H1 (cell line): ENCODE measurements at regions not wholly inside any gene's neighbourhood (a gene's known extent, or its start where the extent isn't known, plus 50 kb on each side); places are given as distances from the start of the nearest gene placed in this dataset.

Experiments used
- CTCF ChIA-PET: fragments of 300-600 bp; sonication (Branson Sonifier 250); formaldehyde crosslinking; loops from one replicate; lab custom pipeline; 2021; ENCODE audit not compliant: partially characterized antibody; lab: Charles Lee
- POLR2A ChIA-PET: fragments of 300-600 bp; sonication (Branson Sonifier 250); formaldehyde crosslinking; loops from one replicate; lab custom pipeline; 2021; ENCODE audit warnings: inconsistent platforms; ENCODE audit not compliant: partially characterized antibody; lab: Charles Lee
- DNase-seq, 2 experiments: peaks; one replicate each; pipeline versions ENCODE4 v3.0.0 to v3.0.0-alpha.2; 2010 to 2022; ENCODE audit warnings: low spot score in 2 of 2, low read depth in 1 of 2, mixed read lengths in 1 of 2
- FAIRE-seq: peaks from 2 replicates; lab custom pipeline; 2011; peaks lifted over from hg19 to GRCh38; lab: Jason Lieb, UNC
- H2AFZ ChIP-seq: 2 replicates; pipeline ENCODE4 v1.8.1; 2012; ENCODE audit warnings: low read length, inconsistent platforms
- H2AK5ac ChIP-seq: 2 replicates; pipeline ENCODE4 v1.6.1; 2013; ENCODE audit warnings: low read depth, low read length
- H2BK120ac ChIP-seq: replicated peaks from 2 replicates; pipeline ENCODE3; 2013; ENCODE audit warnings: low read depth, low read length, inconsistent platforms
- H2BK12ac ChIP-seq: 2 replicates; pipeline ENCODE4 v1.6.1; 2013; ENCODE audit warnings: low read depth, low read length
- H2BK15ac ChIP-seq: 2 replicates; pipeline ENCODE4 v1.6.1; 2013; ENCODE audit warnings: low read length
- H2BK20ac ChIP-seq: 2 replicates; pipeline ENCODE4 v1.6.1; 2013; ENCODE audit warnings: low read length
- H2BK5ac ChIP-seq: 2 replicates; pipeline ENCODE4 v1.6.1; 2013; ENCODE audit warnings: low read depth, low read length
- H3K14ac ChIP-seq: 2 replicates; pipeline ENCODE4 v1.6.1; 2013; ENCODE audit warnings: inconsistent platforms; ENCODE audit not compliant: insufficient read length
- H3K18ac ChIP-seq: 2 replicates; pipeline ENCODE4 v1.6.1; 2013; ENCODE audit warnings: low read length; ENCODE audit errors: extremely low read depth
- H3K23ac ChIP-seq: 2 replicates; pipeline ENCODE4 v1.6.1; 2013; ENCODE audit warnings: inconsistent platforms; ENCODE audit not compliant: insufficient read length
- H3K23me2 ChIP-seq: 2 replicates; pipeline ENCODE4 v1.6.1; 2013; ENCODE audit warnings: low read depth, low read length
- H3K27ac ChIP-seq: 2 replicates; pipeline ENCODE4 v1.6.1; 2011; ENCODE audit warnings: low read depth, low read length, inconsistent platforms
- H3K27me3 ChIP-seq, 4 experiments: replicated peaks in 1 of 4; 1 replicate in 1 of 4; 2 replicates in 3 of 4; pipeline versions ENCODE4 v1.6.1 to v1.8.1; 2011 to 2013; ENCODE audit warnings: low read length in 3 of 4, mild to moderate bottlenecking in 3 of 4, inconsistent platforms in 2 of 4, mixed read lengths in 2 of 4, moderate library complexity in 1 of 4; ENCODE audit not compliant: control insufficient read depth in 3 of 4, insufficient read depth in 3 of 4; ENCODE audit errors: extremely low read depth in 1 of 4
- H3K36me3 ChIP-seq, 4 experiments: 2 replicates each; pipeline versions ENCODE4 v1.6.1 to v1.8.1; 2011 to 2013; ENCODE audit warnings: mild to moderate bottlenecking in 4 of 4, low read length in 3 of 4, moderate library complexity in 2 of 4, control low read depth in 1 of 4, inconsistent platforms in 1 of 4; ENCODE audit not compliant: insufficient read depth in 4 of 4, control insufficient read depth in 2 of 4
- H3K4ac ChIP-seq: replicated peaks from 2 replicates; pipeline ENCODE3; 2013; ENCODE audit warnings: low read length, low read depth, mixed read lengths, inconsistent platforms; ENCODE audit not compliant: insufficient read length
- H3K4me1 ChIP-seq, 4 experiments: replicated peaks in 1 of 4; 1 replicate in 1 of 4; 2 replicates in 3 of 4; pipeline versions ENCODE4 v1.6.1 to v1.8.1; 2011 to 2013; ENCODE audit warnings: low read length in 3 of 4, inconsistent platforms in 2 of 4, mixed read lengths in 1 of 4; ENCODE audit not compliant: insufficient read depth in 4 of 4, control insufficient read depth in 3 of 4
- H3K4me2 ChIP-seq, 2 experiments: 2 replicates each; pipeline versions ENCODE4 v1.6.1 to v1.8.1; 2011 to 2013; ENCODE audit warnings: low read depth in 2 of 2, low read length in 2 of 2, control low read depth in 1 of 2, inconsistent platforms in 1 of 2, mild to moderate bottlenecking in 1 of 2; ENCODE audit not compliant: insufficient read depth in 1 of 2
- H3K4me3 ChIP-seq, 4 experiments: fragments of 200-600, 300-600 bp in 1 of 4; sonication (generic), shearing (Covaris generic), sonication (Bioruptor Twin) in 1 of 4; 2 replicates each; pipeline versions ENCODE4 v1.5.1 to v1.8.1; 2011 to 2016; ENCODE audit warnings: low read length in 4 of 4, low read depth in 3 of 4, control low read depth in 2 of 4, inconsistent platforms in 2 of 4, mild to moderate bottlenecking in 2 of 4, mixed read lengths in 1 of 4, moderate library complexity in 1 of 4; ENCODE audit not compliant: insufficient read depth in 2 of 4; ENCODE audit errors: extremely low read depth in 1 of 4
- H3K56ac ChIP-seq: replicated peaks from 2 replicates; pipeline ENCODE3; 2013; ENCODE audit warnings: low read depth, mild to moderate bottlenecking, mixed read lengths, low read length, inconsistent platforms; ENCODE audit not compliant: insufficient read length
- H3K79me1 ChIP-seq: 2 replicates; pipeline ENCODE4 v1.6.1; 2013; ENCODE audit warnings: low read depth, low read length, control low read depth
- H3K79me2 ChIP-seq, 2 experiments: 2 replicates each; pipeline versions ENCODE4 v1.6.1 to v1.8.1; 2012 to 2013; ENCODE audit warnings: low read length in 2 of 2, mild to moderate bottlenecking in 2 of 2, inconsistent platforms in 1 of 2; ENCODE audit not compliant: insufficient read depth in 2 of 2, control insufficient read depth in 1 of 2
- H3K9ac ChIP-seq, 4 experiments: replicated peaks in 1 of 4; 1 replicate in 1 of 4; 2 replicates in 3 of 4; pipeline versions ENCODE4 v1.6.1 to v1.8.1; 2011 to 2013; ENCODE audit warnings: low read depth in 3 of 4, low read length in 3 of 4, control low read depth in 2 of 4, mild to moderate bottlenecking in 2 of 4, moderate library complexity in 2 of 4, inconsistent platforms in 1 of 4; ENCODE audit errors: extremely low read depth in 1 of 4
- H3K9me3 ChIP-seq, 2 experiments: 2 replicates each; pipeline versions ENCODE4 v1.6.1 to v1.8.1; 2012 to 2013; ENCODE audit warnings: mild to moderate bottlenecking in 2 of 2, moderate library complexity in 2 of 2, control low read depth in 1 of 2, inconsistent platforms in 1 of 2, low read depth in 1 of 2, low read length in 1 of 2, mixed read lengths in 1 of 2; ENCODE audit not compliant: insufficient read depth in 2 of 2
- H4K20me1 ChIP-seq, 2 experiments: replicated peaks in 1 of 2; 2 replicates each; pipeline versions ENCODE3 to v1.8.1; 2011 to 2013; ENCODE audit warnings: inconsistent platforms in 2 of 2, low read length in 2 of 2, mild to moderate bottlenecking in 1 of 2; ENCODE audit not compliant: insufficient read depth in 2 of 2, control insufficient read depth in 1 of 2
- H4K5ac ChIP-seq: 2 replicates; pipeline ENCODE4 v1.6.1; 2013; ENCODE audit warnings: low read length, low read depth, mixed read lengths, inconsistent platforms; ENCODE audit not compliant: insufficient read length
- H4K8ac ChIP-seq: 2 replicates; pipeline ENCODE4 v1.8.0; 2013; ENCODE audit warnings: mild to moderate bottlenecking, moderate library complexity, low read length, inconsistent platforms; ENCODE audit not compliant: insufficient read depth; ENCODE audit errors: extremely low read depth
- H4K91ac ChIP-seq: replicated peaks from 2 replicates; pipeline ENCODE3; 2013; ENCODE audit warnings: low read length, mixed read lengths, inconsistent platforms; ENCODE audit not compliant: insufficient read length
- CBX8 ChIP-seq: fragments of 300-800, 300-1000 bp; sonication (generic); IDR thresholded peaks from 2 replicates; pipeline ENCODE4 v1.7.1; 2016; ENCODE audit warnings: low read depth, low read length, borderline replicate concordance
- CHD2 ChIP-seq: IDR thresholded peaks from 2 replicates; pipeline ENCODE4 v1.6.1; 2012; ENCODE audit warnings: low read length, improper control_type of control experiment
- JUN ChIP-seq: IDR thresholded peaks from 2 replicates; pipeline ENCODE4 v1.6.1; 2011; ENCODE audit warnings: low read depth, mild to moderate bottlenecking, improper control_type of control experiment, low read length
- POU5F1 ChIP-seq: IDR thresholded peaks from 2 replicates; pipeline ENCODE4 v1.6.1; 2011; ENCODE audit warnings: low read depth, mild to moderate bottlenecking, low read length, moderate library complexity
- RNF2 ChIP-seq: fragments of 200-900, 300-1000 bp; sonication (generic); IDR thresholded peaks from 2 replicates; pipeline ENCODE4 v1.7.1; 2016; ENCODE audit warnings: borderline replicate concordance, low read depth, mild to moderate bottlenecking, antibody characterized with exemption, low read length; ENCODE audit not compliant: poor library complexity, severe bottlenecking; ENCODE audit errors: missing control alignments
- RXRA ChIP-seq: IDR thresholded peaks from 2 replicates; pipeline ENCODE4 v1.6.1; 2011; ENCODE audit warnings: low read depth, mild to moderate bottlenecking, low read length, moderate library complexity; ENCODE audit not compliant: insufficient read depth
- SUZ12 ChIP-seq: fragments of 200-600 bp; sonication (generic); IDR thresholded peaks from 2 replicates; pipeline ENCODE4 v1.6.1; 2012; ENCODE audit warnings: mild to moderate bottlenecking, inconsistent platforms, low read length, moderate library complexity, mixed read lengths
- YY1 ChIP-seq: IDR thresholded peaks from 2 replicates; pipeline ENCODE4 v1.6.1; 2011; ENCODE audit warnings: low read depth, mild to moderate bottlenecking, low read length
- WGBS, 2 experiments: shearing (Covaris generic) in 1 of 2; methylation state at CpG; one replicate each; pipeline versions ENCODE4 v1.1.6 to v1.1.7; 2013 to 2015; ENCODE audit warnings: low lambda C conversion rate in 2 of 2, mixed read lengths in 2 of 2, inconsistent platforms in 1 of 2, low coverage in 1 of 2, missing lambda C conversion rate in 1 of 2; ENCODE audit not compliant: insufficient replicate concordance in 2 of 2, insufficient coverage in 1 of 2, insufficient read length in 1 of 2; ENCODE audit errors: extremely low coverage in 1 of 2, missing lambda C conversion rate in 1 of 2; 5-methylcytosine and 5-hydroxymethylcytosine counted together

- Histone ChIP-seq H4K8ac (no peak overlapping the region), H3K14ac (no peak overlapping the region), H2BK15ac (no peak overlapping the region), H3K56ac (no peak overlapping the region), H2BK5ac (no peak overlapping the region), H3K23ac (no peak overlapping the region), H4K91ac (no peak overlapping the region), H3K9ac (no peak overlapping the region), H3K27ac (no peak overlapping the region), H3K36me3 (no peaks in the 10 kb centered on the region), H3K27me3 (no peaks in the 10 kb centered on the region), H3K9me3 (no peaks in the 10 kb centered on the region), H3K4ac (no peak overlapping the region), H3K4me3 (no peak overlapping the region), H3K4me1 (no peaks in the 10 kb centered on the region), H2BK20ac (no peak overlapping the region), H4K5ac (no peak overlapping the region), H2BK12ac (no peak overlapping the region), H2BK120ac (no peak overlapping the region), H4K20me1 (no peaks in the 10 kb centered on the region), H3K18ac (no peak overlapping the region), H3K79me2 (no peaks in the 10 kb centered on the region), H3K79me1 (no peaks in the 10 kb centered on the region), H2AFZ (no peak overlapping the region), H3K23me2 (no peaks in the 10 kb centered on the region; the same call in 1 of the 2 replicates), H2AK5ac (no peak overlapping the region), H3K4me2 (no peak overlapping the region)
- 86% methylated on average over 5 of the region's 5 CpGs; no CpG with 5 or more reads in 1 of the 2 experiments for WGBS, 2 experiments
- ChIA-PET POLR2A (no interaction called here), CTCF (interaction anchor here (0.6 to 10.0 kb wide), 3 partner anchors 6 to 373 kb away, joined by 3 to 102 read pairs (median 3); no protein-coding TSS in a partner anchor)
- TF ChIP-seq RXRA (no peak), YY1 (no peak), CHD2 (no peak), POU5F1 (no peak), SUZ12 (no peak), JUN (no peak), RNF2 (no peak), CBX8 (no peak)
- FAIRE-seq: no peak
- no peak for DNase-seq
Observed at GRCh38 chr12:97968641-97969197, 506.1 kb downstream of the RMST start.
